RWPE1 (cell line): ENCODE measurements at regions not wholly inside any gene's neighbourhood (a gene's known extent, or its start where the extent isn't known, plus 50 kb on each side); places are given as distances from the start of the nearest gene placed in this dataset.

Source experiments
- CTCF ChIA-PET: fragments of 350-600 bp; sonication (Branson Sonifier 250); formaldehyde crosslinking; extraction: SDS; loops from one replicate; lab custom pipeline; 2021; lab: Yijun Ruan, JAX
- POLR2A ChIA-PET: fragments of 400-600 bp; formaldehyde crosslinking; extraction: SDS; loops from one replicate; lab custom pipeline; 2020; ENCODE audit warnings: antibody characterized with exemption; ENCODE audit not compliant: low non-redundant PET; lab: Yijun Ruan, JAX
- DNase-seq: peaks from one replicate; pipeline ENCODE4 v3.0.0; 2012; ENCODE audit warnings: low spot score
- H3K27ac ChIP-seq: fragments of 450-650 bp; 2 replicates; pipeline ENCODE4 v1.5.1; 2017
- CTCF ChIP-seq: fragments of 450-650 bp; conservative IDR thresholded peaks from 2 replicates; pipeline ENCODE4 v1.5.1; 2017; ENCODE audit warnings: low read depth, mild to moderate bottlenecking

- ChIA-PET CTCF (interaction anchor here (0.6 kb wide), 1 partner anchor 41 kb away, joined by 4 read pairs; no protein-coding TSS in a partner anchor), POLR2A (no interaction called here)
- no peak overlapping the region for H3K27ac ChIP-seq
- TF ChIP-seq CTCF = no peak
- DNase-seq = no peak
These were observed 127.8 kb downstream of the MSX2 start for GRCh38 chr5:174852143-174852542.

GRCh38 chr5:174850565-174851169, 126.3 kb downstream of the MSX2 start:
- H3K27ac ChIP-seq = no peak overlapping the region
- no peak for TF ChIP-seq CTCF
- no peak for DNase-seq
- ChIA-PET CTCF (no interaction called here), POLR2A (no interaction called here)

- TF ChIP-seq CTCF = no peak
- ChIA-PET POLR2A (no interaction called here), CTCF (interaction anchor here (1.4 kb wide), 1 partner anchor 11 kb away, joined by 3 read pairs; no protein-coding TSS in a partner anchor)
- no peak overlapping the region for H3K27ac ChIP-seq
- DNase-seq = no peak
These were observed 125.0 kb downstream of the MSX2 start for GRCh38 chr5:174849426-174849825.

DNA sequence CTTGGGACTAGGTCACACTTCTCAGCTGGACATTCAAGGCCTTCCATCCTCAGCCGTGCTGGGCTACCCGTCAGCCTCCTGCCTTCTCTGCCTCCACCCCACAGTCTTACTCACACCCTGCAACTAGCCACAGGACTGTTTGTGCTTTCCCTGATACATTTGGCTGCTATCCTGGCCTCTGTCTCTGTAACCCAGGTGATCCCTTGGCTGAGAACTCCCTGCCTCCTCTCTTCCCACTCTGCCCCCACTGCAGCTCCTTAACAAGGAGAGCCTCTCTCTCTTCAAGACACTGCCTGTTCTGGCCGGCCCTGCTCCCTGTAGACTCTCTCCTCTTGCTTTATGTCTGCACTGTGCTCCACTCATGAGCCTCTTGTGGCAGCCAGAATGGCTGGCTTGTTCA, 120.6 kb downstream of the MSX2 start:
- TF ChIP-seq CTCF = no peak
- H3K27ac ChIP-seq = no peak overlapping the region
- POLR2A ChIA-PET = interaction anchor here (0.5 kb wide), 1 partner anchor 1241 kb away, joined by 7 read pairs; no protein-coding TSS in a partner anchor
- DNase-seq = no peak
- CTCF ChIA-PET = interaction anchor here (0.6 kb wide), 1 partner anchor 438 kb away, joined by 3 read pairs; no protein-coding TSS in a partner anchor

- H3K27ac ChIP-seq = no peak overlapping the region
- no peak for TF ChIP-seq CTCF
- POLR2A ChIA-PET = no interaction called here
- no peak for DNase-seq
- CTCF ChIA-PET = no interaction called here
These were observed 119.2 kb downstream of the MSX2 start for GRCh38 chr5:174843263-174844250.

DNA sequence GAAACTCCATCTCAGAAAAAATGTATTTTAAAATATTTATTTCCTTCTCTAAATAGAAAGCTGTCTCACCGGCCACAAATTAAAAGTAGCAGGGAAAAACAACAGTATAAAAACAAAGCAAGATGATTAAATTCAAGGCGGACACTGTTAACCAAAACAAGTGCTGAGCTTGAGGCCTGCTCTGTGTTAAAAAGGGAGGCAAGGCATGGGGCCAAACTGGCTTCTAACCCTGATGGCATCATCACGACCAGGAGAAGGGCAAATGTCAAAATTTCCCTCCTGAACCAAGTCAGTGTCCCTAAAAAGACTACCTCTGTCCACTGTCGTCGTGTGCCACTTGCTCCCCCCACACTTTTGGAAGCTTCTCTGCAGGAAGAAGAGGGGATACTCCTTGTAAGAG, 116.1 kb downstream of the MSX2 start:
- CTCF ChIA-PET = interaction anchor here (1.0 kb wide), 1 partner anchor 513 kb away, joined by 3 read pairs; no protein-coding TSS in a partner anchor
- POLR2A ChIA-PET = no interaction called here
- no peak for TF ChIP-seq CTCF

More for the DNA sequence above, 116.1 kb downstream of the MSX2 start:
- no peak overlapping the region for H3K27ac ChIP-seq
- DNase-seq = no peak
